ENCODE measurements at regions not wholly inside any gene's neighbourhood (a gene's known extent, or its start where the extent isn't known, plus 50 kb on each side); places are given as distances from the start of the nearest gene placed in this dataset.

DNA sequence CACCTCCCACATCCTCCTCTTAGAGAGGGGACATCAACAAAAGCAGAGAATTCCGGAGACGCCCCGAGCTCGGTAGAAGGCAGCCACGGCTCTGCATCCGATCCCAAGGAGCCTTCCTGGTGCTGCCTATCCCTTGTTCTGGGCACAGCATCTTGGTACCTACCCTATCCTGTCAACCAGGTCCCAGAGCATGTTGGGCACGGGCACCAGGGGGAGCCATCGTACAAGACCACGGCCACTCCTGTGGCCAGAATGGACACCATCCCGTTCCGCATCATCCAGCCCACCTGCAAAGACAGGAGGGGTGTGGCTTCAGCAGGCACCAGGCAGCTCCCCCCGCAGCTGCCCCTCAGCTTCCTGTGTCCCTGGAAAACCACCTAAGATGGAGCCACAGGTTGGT lies 62.7 kb upstream of the ZNF354A start:
- peaks cover 23% of the 10 kb centered on the region for H3K9me3 ChIP-seq
- 57% methylated on average over 10 of the region's 12 CpGs for WGBS (ENCODE audit: missing lambda C conversion rate)
- H3K4me1 ChIP-seq, result no peaks in the 10 kb centered on the region
- peak in 1 of 2 experiments; percentile 28 for DNase-seq (ENCODE audit: low read depth in 1 of 2, low spot score in 1 of 2)
- TF ChIP-seq JUN (IDR thresholded peaks at IDR 0.05) (no peak), SREBF2 (IDR thresholded peaks at IDR 0.05) (no peak), RNF2 (IDR thresholded peaks at IDR 0.05; ENCODE audit: borderline replicate concordance, low read depth) (no peak), RAD21 (conservative IDR thresholded peaks at IDR 0.05 in 1 of 2, IDR thresholded peaks at IDR 0.05 in 1 of 2) (peak in 1 of 2 experiments; percentile 33; a peak in 2 of 5 replicates), PHF8 (IDR thresholded peaks at IDR 0.05; ENCODE audit: borderline replicate concordance, low read depth) (no peak), HOXB5 (CRISPR knock-in tag; IDR thresholded peaks at IDR 0.05) (no peak)
- H3K4me2 ChIP-seq, result no peak overlapping the region
- peak in 1 of 2 experiments; percentile 62; a peak in 2 of 6 replicates for ATAC-seq
- H3K27ac ChIP-seq, result no peak overlapping the region
- POLR2A ChIA-PET, result no interaction called here
- no peak overlapping the region for H3K4me3 ChIP-seq
- no peak for FAIRE-seq
- CTCF ChIA-PET, result no interaction called here

DNA sequence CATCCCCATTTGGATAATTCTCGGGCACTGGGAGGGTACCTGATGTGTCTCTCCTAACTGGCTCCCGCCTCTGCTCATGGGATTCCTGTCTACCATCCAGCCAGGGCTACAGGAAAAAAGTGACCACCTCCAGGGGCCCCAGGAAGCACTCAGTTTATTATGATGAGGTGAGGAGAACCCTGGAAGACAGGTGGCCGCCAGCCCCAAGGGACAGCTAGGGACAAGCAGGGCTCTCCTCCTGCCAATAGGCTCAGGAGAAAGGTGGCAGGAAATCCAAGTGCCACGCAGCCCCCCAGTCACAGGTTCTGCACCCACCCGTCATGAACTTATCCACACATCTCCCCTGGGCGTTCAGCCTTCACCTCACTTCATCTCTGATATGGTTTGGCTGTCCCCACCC lies 61.5 kb upstream of the ZNF354A start:
- ChIA-PET CTCF (no interaction called here), POLR2A (no interaction called here)
- H3K4me3 ChIP-seq, result no peak overlapping the region
- no peak overlapping the region for H3K4me2 ChIP-seq
- FAIRE-seq (no peak), ATAC-seq (no peak), DNase-seq (ENCODE audit: low read depth in 1 of 2, low spot score in 1 of 2) (no peak)
- peaks cover 5% of the 10 kb centered on the region; the same call in 2 of the 3 replicates for H3K4me1 ChIP-seq
- H3K9me3 ChIP-seq, result peaks cover 29% of the 10 kb centered on the region
- 19% methylated on average over 6 of the region's 6 CpGs for WGBS (ENCODE audit: missing lambda C conversion rate)
- TF ChIP-seq, protein P1, sequence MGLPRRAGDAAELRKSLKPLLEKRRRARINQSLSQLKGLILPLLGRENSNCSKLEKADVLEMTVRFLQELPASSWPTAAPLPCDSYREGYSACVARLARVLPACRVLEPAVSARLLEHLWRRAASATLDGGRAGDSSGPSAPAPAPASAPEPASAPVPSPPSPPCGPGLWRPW (IDR thresholded peaks at IDR 0.05), result no peak
- TF ChIP-seq ZFP36 (IDR thresholded peaks at IDR 0.05; ENCODE audit: borderline replicate concordance, partially characterized antibody), result no peak
- TF ChIP-seq, protein P2, sequence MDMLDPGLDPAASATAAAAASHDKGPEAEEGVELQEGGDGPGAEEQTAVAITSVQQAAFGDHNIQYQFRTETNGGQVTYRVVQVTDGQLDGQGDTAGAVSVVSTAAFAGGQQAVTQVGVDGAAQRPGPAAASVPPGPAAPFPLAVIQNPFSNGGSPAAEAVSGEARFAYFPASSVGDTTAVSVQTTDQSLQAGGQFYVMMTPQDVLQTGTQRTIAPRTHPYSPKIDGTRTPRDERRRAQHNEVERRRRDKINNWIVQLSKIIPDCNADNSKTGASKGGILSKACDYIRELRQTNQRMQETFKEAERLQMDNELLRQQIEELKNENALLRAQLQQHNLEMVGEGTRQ (IDR thresholded peaks at IDR 0.05), result no peak
- H3K27ac ChIP-seq, result no peak overlapping the region

DNA sequence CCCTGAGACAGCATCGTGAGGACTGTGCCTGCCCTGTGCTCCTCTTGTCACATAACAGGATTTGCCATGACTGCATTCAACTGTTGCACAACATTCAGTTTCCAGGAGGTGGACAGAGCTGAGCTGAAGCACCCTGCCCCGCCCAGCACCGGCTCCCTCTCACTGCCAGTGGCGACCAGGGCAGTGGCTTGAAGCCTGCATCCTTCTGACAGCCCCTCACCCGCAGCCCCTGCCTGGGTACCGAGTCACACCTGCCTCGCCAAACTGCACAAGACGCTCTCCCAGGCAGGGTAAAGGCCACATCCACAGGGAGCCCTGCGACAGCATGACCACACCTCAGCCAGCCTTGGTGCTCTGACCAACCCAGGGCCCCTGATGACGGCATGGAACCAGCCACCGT lies 59.9 kb upstream of the ZNF354A start:
- ATAC-seq (no peak), FAIRE-seq (no peak), DNase-seq (ENCODE audit: low read depth in 1 of 2, low spot score in 1 of 2) (no peak)
- WGBS (ENCODE audit: missing lambda C conversion rate), result 58% methylated on average over 8 of the region's 11 CpGs
- CTCF ChIA-PET, result interaction anchor here (0.7 kb wide), 1 partner anchor 15 kb away, joined by 3 read pairs; no protein-coding TSS in a partner anchor
- Histone ChIP-seq H3K9me3 (peaks cover 32% of the 10 kb centered on the region; the same call in 2 of the 3 replicates), H3K4me2 (no peak overlapping the region), H3K4me3 (no peak overlapping the region), H3K27ac (no peak overlapping the region), H3K4me1 (peaks cover 21% of the 10 kb centered on the region)
- TF ChIP-seq JUN (IDR thresholded peaks at IDR 0.05), result no peak
- no peak for TF ChIP-seq RARB (CRISPR knock-in tag; IDR thresholded peaks at IDR 0.05)
- no peak for TF ChIP-seq BHLHE40 (IDR thresholded peaks at IDR 0.05; ENCODE audit: low read depth, low read length)
- no peak for TF ChIP-seq HOXB13 (CRISPR knock-in tag; IDR thresholded peaks at IDR 0.05; ENCODE audit: low read depth)
- TF ChIP-seq FOSL2 (IDR thresholded peaks at IDR 0.05), result no peak
- no peak for TF ChIP-seq FOSL2 (CRISPR knock-in tag; IDR thresholded peaks at IDR 0.05)
- TF ChIP-seq TP53 (CRISPR knock-in tag; IDR thresholded peaks at IDR 0.05), result no peak
- TF ChIP-seq, protein P3, sequence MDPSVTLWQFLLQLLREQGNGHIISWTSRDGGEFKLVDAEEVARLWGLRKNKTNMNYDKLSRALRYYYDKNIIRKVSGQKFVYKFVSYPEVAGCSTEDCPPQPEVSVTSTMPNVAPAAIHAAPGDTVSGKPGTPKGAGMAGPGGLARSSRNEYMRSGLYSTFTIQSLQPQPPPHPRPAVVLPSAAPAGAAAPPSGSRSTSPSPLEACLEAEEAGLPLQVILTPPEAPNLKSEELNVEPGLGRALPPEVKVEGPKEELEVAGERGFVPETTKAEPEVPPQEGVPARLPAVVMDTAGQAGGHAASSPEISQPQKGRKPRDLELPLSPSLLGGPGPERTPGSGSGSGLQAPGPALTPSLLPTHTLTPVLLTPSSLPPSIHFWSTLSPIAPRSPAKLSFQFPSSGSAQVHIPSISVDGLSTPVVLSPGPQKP (IDR thresholded peaks at IDR 0.05; ENCODE audit: low read depth, low read length), result no peak
- TF ChIP-seq, protein P4, sequence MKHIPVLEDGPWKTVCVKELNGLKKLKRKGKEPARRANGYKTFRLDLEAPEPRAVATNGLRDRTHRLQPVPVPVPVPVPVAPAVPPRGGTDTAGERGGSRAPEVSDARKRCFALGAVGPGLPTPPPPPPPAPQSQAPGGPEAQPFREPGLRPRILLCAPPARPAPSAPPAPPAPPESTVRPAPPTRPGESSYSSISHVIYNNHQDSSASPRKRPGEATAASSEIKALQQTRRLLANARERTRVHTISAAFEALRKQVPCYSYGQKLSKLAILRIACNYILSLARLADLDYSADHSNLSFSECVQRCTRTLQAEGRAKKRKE (CRISPR knock-in tag; IDR thresholded peaks at IDR 0.05; ENCODE audit: low read depth), result no peak
- TF ChIP-seq EHMT2 (IDR thresholded peaks at IDR 0.05; ENCODE audit: low read depth), result no peak
- no peak for TF ChIP-seq HOXA7 (CRISPR knock-in tag; IDR thresholded peaks at IDR 0.05)
- no peak for TF ChIP-seq CBX8 (IDR thresholded peaks at IDR 0.05)
- TF ChIP-seq EHF (CRISPR knock-in tag; IDR thresholded peaks at IDR 0.05), result no peak
- TF ChIP-seq ESRRA (IDR thresholded peaks at IDR 0.05; ENCODE audit: borderline replicate concordance, low read length), result no peak
- no peak for TF ChIP-seq TFCP2L1 (CRISPR knock-in tag; IDR thresholded peaks at IDR 0.05)
- POLR2A ChIA-PET, result no interaction called here
